Central memory CD8-positive, alpha-beta T cell (primary cell): ENCODE measurements at regions not wholly inside any gene's neighbourhood (a gene's known extent, or its start where the extent isn't known, plus 50 kb on each side); places are given as distances from the start of the nearest gene placed in this dataset.

ENCODE experiments used
- ATAC-seq: fragments of 150-1000 bp; cut with Tn5 transposase; replicated peaks from 2 replicates; pipeline ENCODE4 v1.10.0; 2022; ENCODE audit warnings: mild to moderate bottlenecking, moderate FRiP score, moderate number of reproducible peaks; ENCODE audit not compliant: poor library complexity, severe bottlenecking; ENCODE audit errors: extremely low read depth
- DNase-seq, 2 donors: peaks; one replicate each; pipeline ENCODE4 v3.0.0; 2021; ENCODE audit warnings: low spot score in 2 of 2
- H3K27ac Mint-ChIP-seq: one replicate; pipeline ENCODE4 v1.8.0; 2022; ENCODE audit warnings: low read depth, mild to moderate bottlenecking, moderate library complexity, mixed read lengths
- H3K27me3 Mint-ChIP-seq: one replicate; pipeline ENCODE4 v1.8.0; 2022; ENCODE audit warnings: mixed read lengths
- H3K36me3 Mint-ChIP-seq: one replicate; pipeline ENCODE4 v1.8.0; 2022; ENCODE audit warnings: mild to moderate bottlenecking, moderate library complexity, mixed read lengths; ENCODE audit not compliant: insufficient read depth
- H3K4me1 Mint-ChIP-seq: one replicate; pipeline ENCODE4 v1.8.0; 2022; ENCODE audit warnings: mixed read lengths
- H3K4me3 Mint-ChIP-seq: one replicate; pipeline ENCODE4 v1.8.0; 2022; ENCODE audit warnings: mild to moderate bottlenecking, moderate library complexity, mixed read lengths
- H3K9me3 Mint-ChIP-seq: one replicate; pipeline ENCODE4 v1.8.0; 2022; ENCODE audit warnings: mixed read lengths

- Mint-ChIP-seq H3K4me1 (no peaks in the 10 kb centered on the region), H3K27me3 (peaks cover 61% of the 10 kb centered on the region), H3K27ac (no peak overlapping the region), H3K36me3 (no peaks in the 10 kb centered on the region), H3K4me3 (no peak overlapping the region), H3K9me3 (no peaks in the 10 kb centered on the region)
- ATAC-seq (no peak), DNase-seq (no peak)
Measured at GRCh38 chr9:95667789-95668188, 151.0 kb upstream of the PTCH1 start.

DNA sequence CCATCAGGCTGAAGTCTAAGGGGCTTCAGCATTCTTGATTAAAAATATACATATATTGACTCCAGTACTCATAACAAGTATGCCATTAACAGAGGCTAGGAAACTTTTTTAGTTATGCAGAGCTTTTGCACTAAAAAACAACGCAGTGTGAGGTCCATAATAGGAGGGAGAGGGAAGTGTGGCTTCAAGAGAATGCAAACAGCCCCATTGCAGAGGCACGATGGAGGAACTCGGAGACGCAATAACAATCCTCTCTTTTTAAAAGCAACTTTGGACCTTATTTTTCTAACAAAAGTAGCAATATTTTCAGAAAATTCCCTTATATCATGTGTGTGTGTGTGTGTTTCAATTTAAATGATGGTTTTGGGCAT lies 150.0 kb upstream of the PTCH1 start:
- peaks cover 52% of the 10 kb centered on the region for H3K27me3 Mint-ChIP-seq

GRCh38 chr9:95666096-95666784 lies 149.5 kb upstream of the PTCH1 start:
- no peaks in the 10 kb centered on the region for H3K36me3 Mint-ChIP-seq
- H3K27ac Mint-ChIP-seq: no peak overlapping the region
- no peak overlapping the region for H3K4me3 Mint-ChIP-seq
- H3K9me3 Mint-ChIP-seq: no peaks in the 10 kb centered on the region
- no peak for DNase-seq
- H3K4me1 Mint-ChIP-seq: no peaks in the 10 kb centered on the region
- peaks cover 50% of the 10 kb centered on the region for H3K27me3 Mint-ChIP-seq
- no peak for ATAC-seq

More for the DNA sequence above, 150.0 kb upstream of the PTCH1 start:
- no peak overlapping the region for H3K4me3 Mint-ChIP-seq
- no peaks in the 10 kb centered on the region for H3K4me1 Mint-ChIP-seq
- DNase-seq: no peak
- no peak overlapping the region for H3K27ac Mint-ChIP-seq
- no peaks in the 10 kb centered on the region for H3K9me3 Mint-ChIP-seq
- H3K36me3 Mint-ChIP-seq: no peaks in the 10 kb centered on the region
- no peak for ATAC-seq

DNA sequence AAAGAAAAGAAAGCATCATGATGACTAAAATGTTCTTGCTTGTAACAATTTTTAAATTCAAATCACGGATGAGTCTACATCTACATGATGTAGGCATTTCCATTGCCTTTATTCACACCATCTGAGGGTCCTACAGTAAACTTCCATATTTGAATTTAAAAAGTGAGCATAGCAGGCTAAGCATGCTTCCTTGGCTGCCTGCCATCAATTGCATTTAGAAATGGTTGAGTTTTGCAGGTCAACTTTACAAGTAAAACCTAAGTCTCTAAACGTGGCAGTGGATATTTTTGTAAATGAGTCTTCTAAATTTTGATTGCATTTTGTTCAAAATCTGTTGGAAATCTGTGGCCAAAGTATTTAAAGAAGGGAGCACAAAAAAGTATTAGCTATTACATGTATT lies 136.5 kb upstream of the PTCH1 start:
- DNase-seq: no peak
- Mint-ChIP-seq H3K27me3 (peaks cover 34% of the 10 kb centered on the region), H3K4me1 (peaks cover 7% of the 10 kb centered on the region), H3K9me3 (no peaks in the 10 kb centered on the region), H3K4me3 (no peak overlapping the region), H3K36me3 (no peaks in the 10 kb centered on the region), H3K27ac (no peak overlapping the region)
- no peak for ATAC-seq

DNA sequence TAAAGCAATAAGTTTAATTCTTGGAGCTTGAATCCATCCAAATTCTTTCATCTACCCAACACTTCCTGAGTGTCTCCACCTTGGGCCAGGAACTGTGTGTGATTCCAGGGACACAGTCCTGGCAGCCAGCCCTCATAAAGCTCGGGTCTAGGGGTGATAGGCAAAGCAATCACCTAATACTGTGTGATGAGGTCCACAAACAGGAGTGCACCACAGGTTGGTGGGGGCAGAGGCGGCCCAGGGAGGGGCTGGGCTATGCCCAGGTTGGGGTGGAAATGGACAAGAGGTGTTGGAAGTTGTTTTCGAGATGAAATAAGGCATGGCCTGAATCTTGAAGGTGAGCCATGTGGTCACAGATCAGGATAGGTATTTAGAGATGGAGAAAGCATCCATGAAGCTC lies 133.9 kb upstream of the PTCH1 start:
- Mint-ChIP-seq H3K9me3 (no peaks in the 10 kb centered on the region), H3K36me3 (peaks cover 1% of the 10 kb centered on the region), H3K4me3 (no peak overlapping the region), H3K27me3 (peaks cover 9% of the 10 kb centered on the region), H3K27ac (no peak overlapping the region), H3K4me1 (peaks cover 7% of the 10 kb centered on the region)
- ATAC-seq: no peak
- DNase-seq: no peak

GRCh38 chr9:95649801-95650213 lies 133.0 kb upstream of the PTCH1 start:
- H3K36me3 Mint-ChIP-seq: peaks cover 1% of the 10 kb centered on the region
- H3K27ac Mint-ChIP-seq: no peak overlapping the region
- H3K9me3 Mint-ChIP-seq: no peaks in the 10 kb centered on the region
- H3K4me1 Mint-ChIP-seq: peaks cover 7% of the 10 kb centered on the region
- H3K4me3 Mint-ChIP-seq: no peak overlapping the region
- no peak for DNase-seq
- ATAC-seq: no peak
- H3K27me3 Mint-ChIP-seq: peaks cover 8% of the 10 kb centered on the region

DNA sequence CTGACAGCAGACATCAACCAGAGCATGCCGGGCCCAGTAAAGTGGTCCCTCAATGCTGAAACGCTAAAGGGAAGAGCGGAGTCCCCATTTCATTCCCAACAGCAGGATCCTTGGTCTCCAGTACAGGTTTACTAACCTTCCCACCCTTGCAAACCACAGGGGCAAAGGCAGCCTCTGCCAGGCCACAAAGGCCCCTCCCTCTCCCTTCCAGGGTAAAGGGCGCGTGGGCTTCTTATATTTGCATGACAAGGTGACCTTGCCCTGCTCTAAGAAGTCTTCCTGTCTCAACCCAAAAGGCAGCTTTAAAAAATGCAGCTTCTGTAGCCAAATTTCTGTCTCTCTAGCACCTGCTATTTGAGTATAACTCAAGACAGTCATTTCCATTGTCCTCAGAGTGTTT lies 131.5 kb upstream of the PTCH1 start:
- no peak for ATAC-seq
- Mint-ChIP-seq H3K27ac (no peak overlapping the region), H3K4me3 (no peak overlapping the region)

DNA sequence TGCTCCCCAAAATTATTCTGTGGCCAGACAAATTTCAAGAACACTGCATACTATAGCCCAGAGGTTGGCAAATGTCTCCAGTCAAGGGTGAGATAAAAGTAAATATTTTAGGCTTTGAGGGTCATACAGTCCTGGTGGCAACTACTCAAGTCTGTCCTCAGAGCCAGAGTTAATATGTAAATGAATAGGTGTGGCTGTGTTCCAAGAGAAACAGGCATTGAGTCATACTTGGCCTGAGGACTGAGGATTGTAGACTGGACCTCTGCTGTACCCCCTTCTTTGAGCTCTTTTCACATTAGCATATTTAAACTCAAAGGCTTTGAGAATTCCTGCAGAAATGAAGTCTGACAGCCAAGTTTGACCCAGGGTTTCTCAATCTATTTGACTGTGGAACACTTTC lies 129.2 kb upstream of the PTCH1 start:
- Mint-ChIP-seq H3K27ac (no peak overlapping the region), H3K27me3 (peaks cover 8% of the 10 kb centered on the region), H3K36me3 (peaks cover 1% of the 10 kb centered on the region), H3K9me3 (no peaks in the 10 kb centered on the region), H3K4me1 (peaks cover 7% of the 10 kb centered on the region), H3K4me3 (no peak overlapping the region)
- ATAC-seq (no peak), DNase-seq (no peak)

More for the DNA sequence above, 131.5 kb upstream of the PTCH1 start:
- peaks cover 8% of the 10 kb centered on the region for H3K27me3 Mint-ChIP-seq
- peaks cover 7% of the 10 kb centered on the region for H3K4me1 Mint-ChIP-seq
- DNase-seq: no peak
- H3K9me3 Mint-ChIP-seq: no peaks in the 10 kb centered on the region
- H3K36me3 Mint-ChIP-seq: peaks cover 1% of the 10 kb centered on the region

GRCh38 chr9:95645579-95645978 lies 128.8 kb upstream of the PTCH1 start:
- peaks cover 12% of the 10 kb centered on the region for H3K27me3 Mint-ChIP-seq
- H3K27ac Mint-ChIP-seq: no peak overlapping the region
- no peak overlapping the region for H3K4me3 Mint-ChIP-seq
- H3K36me3 Mint-ChIP-seq: peaks cover 1% of the 10 kb centered on the region
- H3K9me3 Mint-ChIP-seq: no peaks in the 10 kb centered on the region
- DNase-seq (no peak), ATAC-seq (no peak)
- H3K4me1 Mint-ChIP-seq: peaks cover 5% of the 10 kb centered on the region

GRCh38 chr9:95644377-95644776 lies 127.6 kb upstream of the PTCH1 start:
- H3K4me1 Mint-ChIP-seq: no peaks in the 10 kb centered on the region
- ATAC-seq (no peak), DNase-seq (no peak)
- H3K9me3 Mint-ChIP-seq: no peaks in the 10 kb centered on the region
- peaks cover 1% of the 10 kb centered on the region for H3K36me3 Mint-ChIP-seq
- H3K4me3 Mint-ChIP-seq: no peak overlapping the region
- no peak overlapping the region for H3K27ac Mint-ChIP-seq
- H3K27me3 Mint-ChIP-seq: peaks cover 17% of the 10 kb centered on the region

GRCh38 chr9:95643619-95644018 lies 126.8 kb upstream of the PTCH1 start:
- Mint-ChIP-seq H3K36me3 (peaks cover 1% of the 10 kb centered on the region), H3K4me3 (no peak overlapping the region), H3K27ac (no peak overlapping the region), H3K27me3 (peaks cover 24% of the 10 kb centered on the region), H3K4me1 (no peaks in the 10 kb centered on the region), H3K9me3 (no peaks in the 10 kb centered on the region)
- no peak for DNase-seq
- ATAC-seq: no peak

DNA sequence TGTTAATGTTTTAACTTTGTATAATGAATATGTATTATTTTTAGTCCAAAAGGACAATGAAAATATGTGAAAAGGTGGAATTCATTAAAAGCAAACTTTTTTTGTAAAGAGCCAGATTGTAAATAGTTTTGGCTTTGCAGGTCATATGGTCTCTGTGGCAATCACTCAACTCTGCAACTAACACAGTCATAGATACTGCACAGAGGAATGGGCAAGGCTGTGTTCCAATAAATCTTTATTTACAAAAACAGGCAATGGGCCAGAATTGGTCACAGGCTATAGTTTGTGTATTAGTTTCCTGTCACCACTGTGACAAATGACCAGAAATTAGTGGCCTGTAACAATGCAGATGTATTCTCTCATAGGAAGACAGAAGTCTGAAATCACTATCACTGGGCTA lies 125.4 kb upstream of the PTCH1 start:
- no peak overlapping the region for H3K4me3 Mint-ChIP-seq
- DNase-seq (no peak), ATAC-seq (no peak)
- H3K27ac Mint-ChIP-seq: no peak overlapping the region
- H3K36me3 Mint-ChIP-seq: peaks cover 1% of the 10 kb centered on the region
- no peaks in the 10 kb centered on the region for H3K9me3 Mint-ChIP-seq
- H3K4me1 Mint-ChIP-seq: no peaks in the 10 kb centered on the region
- peaks cover 38% of the 10 kb centered on the region for H3K27me3 Mint-ChIP-seq

DNA sequence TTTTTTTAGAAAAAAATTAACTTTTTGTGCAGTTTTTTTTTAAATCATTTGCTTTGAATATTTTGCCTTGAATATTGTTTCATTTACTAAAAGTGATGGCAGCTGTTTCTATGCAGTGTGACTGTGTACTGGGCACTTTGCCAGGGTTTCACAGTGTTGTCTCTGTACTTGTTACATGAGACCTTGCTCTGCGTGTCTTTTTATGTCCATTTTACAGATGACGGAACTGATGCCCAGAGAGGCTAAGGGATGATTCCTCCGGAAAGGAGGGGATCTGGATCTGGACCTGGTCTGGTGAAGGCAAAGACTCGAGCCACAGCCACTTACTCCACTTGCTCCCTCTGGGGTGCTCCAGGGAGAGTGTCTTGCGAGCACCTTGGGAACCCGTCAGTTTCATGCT lies 124.8 kb upstream of the PTCH1 start:
- no peak for ATAC-seq
- Mint-ChIP-seq H3K9me3 (no peaks in the 10 kb centered on the region), H3K4me1 (no peaks in the 10 kb centered on the region), H3K27me3 (peaks cover 44% of the 10 kb centered on the region), H3K4me3 (no peak overlapping the region), H3K36me3 (no peaks in the 10 kb centered on the region), H3K27ac (no peak overlapping the region)
- no peak for DNase-seq
